Caco-2 (cell line): ENCODE measurements at regions not wholly inside any gene's neighbourhood (a gene's known extent, or its start where the extent isn't known, plus 50 kb on each side); places are given as distances from the start of the nearest gene placed in this dataset.

Experiments used
- BruUV-seq: library from RNA; stranded (reverse); fragments of 400-500 nt; replicated peaks from 2 replicates; lab custom pipeline; 2021; lab: Mats Ljungman, UMichigan
- CTCF ChIA-PET: fragments of 300-600 bp; sonication (Branson Sonifier 250); formaldehyde crosslinking; loops from one replicate; lab custom pipeline; 2022; ENCODE audit warnings: antibody characterized with exemption; lab: Charles Lee
- POLR2A ChIA-PET: fragments of 300-600 bp; sonication (Branson Sonifier 250); formaldehyde crosslinking; loops from one replicate; lab custom pipeline; 2022; ENCODE audit warnings: antibody characterized with exemption; lab: Charles Lee
- DNase-seq, 2 experiments: peaks; one replicate each; pipeline versions ENCODE4 v3.0.0 to v3.0.0-alpha.2; 2020 to 2022
- H3K27me3 ChIP-seq: replicated peaks from 2 replicates; pipeline ENCODE4 v1.6.0; 2011; ENCODE audit warnings: low read length; ENCODE audit not compliant: control insufficient read depth, insufficient read depth
- H3K36me3 ChIP-seq: 2 replicates; pipeline ENCODE4 v1.5.1; 2011; ENCODE audit warnings: low read length; ENCODE audit not compliant: control insufficient read depth, insufficient read depth
- H3K4me1 ChIP-seq: fragments of 250-450 bp; sonication (Bioruptor Pico); 2 replicates; pipeline ENCODE4 v1.5.1; 2020; ENCODE audit warnings: mild to moderate bottlenecking
- H3K4me3 ChIP-seq: 2 replicates; pipeline ENCODE4 v1.5.1; 2011; ENCODE audit warnings: low read depth, mild to moderate bottlenecking, control low read depth, low read length
- H3K9me3 ChIP-seq: fragments of 250-450 bp; sonication (Bioruptor Pico); 2 replicates; pipeline ENCODE4 v1.5.1; 2020; ENCODE audit warnings: mild to moderate bottlenecking, moderate library complexity
- H3K27ac Mint-ChIP-seq: one replicate; pipeline ENCODE4 v1.8.0; 2022; ENCODE audit warnings: mixed read lengths; ENCODE audit not compliant: unreplicated experiment
- H3K27me3 Mint-ChIP-seq: one replicate; pipeline ENCODE4 v1.8.0; 2022; ENCODE audit warnings: mixed read lengths; ENCODE audit not compliant: insufficient read depth, unreplicated experiment
- H3K36me3 Mint-ChIP-seq: one replicate; pipeline ENCODE4 v1.8.0; 2022; ENCODE audit warnings: mild to moderate bottlenecking, mixed read lengths; ENCODE audit not compliant: insufficient read depth, unreplicated experiment
- H3K4me1 Mint-ChIP-seq: one replicate; pipeline ENCODE4 v1.8.0; 2022; ENCODE audit warnings: low read depth, mixed read lengths; ENCODE audit not compliant: unreplicated experiment
- H3K4me3 Mint-ChIP-seq: one replicate; pipeline ENCODE4 v1.8.0; 2022; ENCODE audit warnings: mild to moderate bottlenecking, moderate library complexity, mixed read lengths; ENCODE audit not compliant: unreplicated experiment
- H3K9me3 Mint-ChIP-seq: one replicate; pipeline ENCODE4 v1.8.0; 2022; ENCODE audit warnings: mixed read lengths; ENCODE audit not compliant: unreplicated experiment
- intact Hi-C: fragments of 100-400 bp; cut with micrococcal nuclease; formaldehyde crosslinking; loops from one replicate; pipeline ENCODE4 v1.10.0; 2022; ENCODE audit not compliant: unreplicated experiment
- TF ChIP-seq, protein P1 (sequence below), 2 experiments: fragments of 200-600 bp in 1 of 2; IDR thresholded peaks; 1 replicate in 1 of 2; 2 replicates in 1 of 2; pipeline versions ENCODE4 v1.5.1 to v1.8.0; 2011 to 2022; ENCODE audit warnings: antibody characterized with exemption in 1 of 2, control low read depth in 1 of 2, inconsistent platforms in 1 of 2, low read depth in 1 of 2, low read length in 1 of 2, mild to moderate bottlenecking in 1 of 2, moderate library complexity in 1 of 2; ENCODE audit not compliant: insufficient read depth in 1 of 2, severe bottlenecking in 1 of 2, unreplicated experiment in 1 of 2

DNA sequence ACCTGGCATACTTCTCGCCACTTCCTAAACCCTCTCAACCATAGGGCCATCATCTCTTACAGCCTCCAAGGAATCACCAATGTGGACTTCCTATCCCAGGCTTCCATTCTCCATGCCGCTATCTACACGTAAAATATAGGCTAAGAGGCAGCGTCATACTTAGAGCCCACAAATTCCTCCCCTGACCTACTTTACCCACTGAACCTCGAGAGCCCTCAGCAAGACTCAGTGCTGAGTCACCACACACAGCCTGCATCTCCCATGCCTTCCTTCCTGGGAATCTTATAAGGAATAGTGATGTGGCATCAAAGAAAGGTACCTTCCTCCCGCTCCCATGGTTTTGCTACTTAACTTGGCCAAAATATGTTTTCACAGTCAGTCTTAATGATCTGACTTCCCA, 435.6 kb upstream of the NFE2L3 start:
- H3K36me3 ChIP-seq, result no peaks in the 10 kb centered on the region
- POLR2A ChIA-PET, result no interaction called here
- no peaks in the 10 kb centered on the region for H3K9me3 ChIP-seq
- Mint-ChIP-seq H3K9me3 (no peaks in the 10 kb centered on the region), H3K27ac (no peak overlapping the region), H3K4me1 (no peaks in the 10 kb centered on the region), H3K27me3 (peaks cover 17% of the 10 kb centered on the region), H3K4me3 (no peak overlapping the region), H3K36me3 (no peaks in the 10 kb centered on the region)
- H3K27me3 ChIP-seq, result no peaks in the 10 kb centered on the region; the same call in 1 of the 2 replicates
- TF ChIP-seq, protein P1, sequence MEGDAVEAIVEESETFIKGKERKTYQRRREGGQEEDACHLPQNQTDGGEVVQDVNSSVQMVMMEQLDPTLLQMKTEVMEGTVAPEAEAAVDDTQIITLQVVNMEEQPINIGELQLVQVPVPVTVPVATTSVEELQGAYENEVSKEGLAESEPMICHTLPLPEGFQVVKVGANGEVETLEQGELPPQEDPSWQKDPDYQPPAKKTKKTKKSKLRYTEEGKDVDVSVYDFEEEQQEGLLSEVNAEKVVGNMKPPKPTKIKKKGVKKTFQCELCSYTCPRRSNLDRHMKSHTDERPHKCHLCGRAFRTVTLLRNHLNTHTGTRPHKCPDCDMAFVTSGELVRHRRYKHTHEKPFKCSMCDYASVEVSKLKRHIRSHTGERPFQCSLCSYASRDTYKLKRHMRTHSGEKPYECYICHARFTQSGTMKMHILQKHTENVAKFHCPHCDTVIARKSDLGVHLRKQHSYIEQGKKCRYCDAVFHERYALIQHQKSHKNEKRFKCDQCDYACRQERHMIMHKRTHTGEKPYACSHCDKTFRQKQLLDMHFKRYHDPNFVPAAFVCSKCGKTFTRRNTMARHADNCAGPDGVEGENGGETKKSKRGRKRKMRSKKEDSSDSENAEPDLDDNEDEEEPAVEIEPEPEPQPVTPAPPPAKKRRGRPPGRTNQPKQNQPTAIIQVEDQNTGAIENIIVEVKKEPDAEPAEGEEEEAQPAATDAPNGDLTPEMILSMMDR (IDR thresholded peaks at IDR 0.05; ENCODE audit: insufficient read depth in 1 of 2, low read depth in 1 of 2, low read length in 1 of 2, severe bottlenecking in 1 of 2, unreplicated experiment in 1 of 2), result no peak
- no TSS peak for BruUV-seq
- intact Hi-C loops, result no loop called here
- no peaks in the 10 kb centered on the region for H3K4me1 ChIP-seq
- DNase-seq, result no peak
- H3K4me3 ChIP-seq, result no peak overlapping the region
- CTCF ChIA-PET, result no interaction called here

DNA sequence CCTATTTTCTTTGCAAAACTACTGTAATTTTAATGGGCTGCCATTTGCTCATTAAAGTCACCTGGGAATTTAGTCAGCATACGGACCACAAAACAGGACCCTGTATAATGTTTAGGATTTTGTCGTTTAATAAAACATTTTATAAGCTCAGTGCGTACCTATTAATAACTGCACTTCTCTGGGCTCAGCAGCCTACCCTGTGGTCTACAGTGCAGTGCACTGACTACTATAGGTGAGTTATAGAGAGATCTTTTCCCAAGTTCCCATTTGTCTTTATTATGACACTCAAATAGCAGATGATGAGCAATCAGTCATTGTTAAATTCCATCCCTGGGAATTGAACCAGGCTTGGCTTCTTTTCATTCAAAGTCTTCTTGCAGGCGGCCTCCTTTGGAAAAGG, 433.4 kb upstream of the NFE2L3 start:
- intact Hi-C loops, result no loop called here
- TF ChIP-seq, protein P1 (IDR thresholded peaks at IDR 0.05; ENCODE audit: insufficient read depth in 1 of 2, low read depth in 1 of 2, low read length in 1 of 2, severe bottlenecking in 1 of 2, unreplicated experiment in 1 of 2), result no peak
- Histone ChIP-seq H3K4me3 (no peak overlapping the region), H3K27me3 (no peaks in the 10 kb centered on the region; the same call in 1 of the 2 replicates), H3K9me3 (no peaks in the 10 kb centered on the region), H3K36me3 (no peaks in the 10 kb centered on the region), H3K4me1 (no peaks in the 10 kb centered on the region)
- H3K4me1 Mint-ChIP-seq, result no peaks in the 10 kb centered on the region
- no peak for DNase-seq
- no peaks in the 10 kb centered on the region for H3K9me3 Mint-ChIP-seq
- BruUV-seq, result no TSS peak
- ChIA-PET CTCF (no interaction called here), POLR2A (no interaction called here)
- no peak overlapping the region for H3K4me3 Mint-ChIP-seq
- H3K27me3 Mint-ChIP-seq, result peaks cover 15% of the 10 kb centered on the region
- no peaks in the 10 kb centered on the region for H3K36me3 Mint-ChIP-seq
- no peak overlapping the region for H3K27ac Mint-ChIP-seq

DNA sequence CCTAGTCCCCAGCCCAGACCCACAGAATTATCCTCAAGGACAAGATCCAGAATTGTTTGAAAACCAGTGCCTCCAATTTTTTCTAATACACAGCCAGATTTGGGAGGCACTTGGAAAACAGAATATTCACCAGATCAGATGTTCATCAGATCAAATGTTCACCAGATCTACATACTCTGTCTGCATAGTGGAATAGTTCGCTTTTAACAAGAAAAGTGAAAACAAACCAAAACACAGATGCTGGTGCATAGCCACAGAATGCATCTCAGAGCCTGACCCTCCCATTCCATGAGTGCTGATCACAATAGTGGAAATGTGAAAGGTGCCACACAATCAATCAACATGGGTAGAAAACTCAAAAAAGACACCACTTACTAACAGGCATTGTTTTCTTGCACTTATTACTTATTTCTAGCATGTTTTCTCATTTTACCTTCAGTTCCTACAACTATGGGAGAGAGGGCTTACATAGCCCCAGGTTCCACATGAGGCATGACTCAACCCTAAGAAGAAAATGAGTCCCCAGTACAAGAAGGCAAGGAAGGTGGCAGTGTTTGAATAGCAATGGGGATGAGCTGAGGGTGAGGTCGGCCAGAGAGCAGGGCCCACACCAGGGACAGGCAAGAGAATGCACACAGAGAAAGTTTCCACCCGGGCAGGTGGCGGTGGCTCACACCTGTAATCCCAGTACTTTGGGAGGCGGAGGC, 432.7 kb upstream of the NFE2L3 start:
- ChIA-PET POLR2A (no interaction called here), CTCF (no interaction called here)
- H3K4me3 ChIP-seq, result no peak overlapping the region
- H3K27me3 Mint-ChIP-seq, result peaks cover 12% of the 10 kb centered on the region
- no peaks in the 10 kb centered on the region for H3K9me3 Mint-ChIP-seq
- no peak overlapping the region for H3K27ac Mint-ChIP-seq
- H3K4me1 Mint-ChIP-seq, result no peaks in the 10 kb centered on the region
- DNase-seq, result no peak
- no peaks in the 10 kb centered on the region for H3K36me3 ChIP-seq
- H3K9me3 ChIP-seq, result no peaks in the 10 kb centered on the region
- no peaks in the 10 kb centered on the region; the same call in 1 of the 2 replicates for H3K27me3 ChIP-seq
- TF ChIP-seq, protein P1 (IDR thresholded peaks at IDR 0.05; ENCODE audit: insufficient read depth in 1 of 2, low read depth in 1 of 2, low read length in 1 of 2, severe bottlenecking in 1 of 2, unreplicated experiment in 1 of 2), result no peak
- no peaks in the 10 kb centered on the region for H3K36me3 Mint-ChIP-seq
- no TSS peak for BruUV-seq
- intact Hi-C loops, result no loop called here
- H3K4me1 ChIP-seq, result no peaks in the 10 kb centered on the region
- no peak overlapping the region for H3K4me3 Mint-ChIP-seq
